ENCODE measurements at regions not wholly inside any gene's neighbourhood (a gene's known extent, or its start where the extent isn't known, plus 50 kb on each side); places are given as distances from the start of the nearest gene placed in this dataset.

GRCh38 chr18:78659748-78660147 is 319.9 kb upstream of the SALL3 start:
- no peak overlapping the region for H3K9ac ChIP-seq (ENCODE audit: low read length)
- H3K4me3 ChIP-seq (ENCODE audit: low read length) = no peak overlapping the region
- no peaks in the 10 kb centered on the region for H3K4me1 ChIP-seq (ENCODE audit: low read length)
- no peaks in the 10 kb centered on the region for H3K79me2 ChIP-seq (ENCODE audit: low read length)
- no peaks in the 10 kb centered on the region for H4K20me1 ChIP-seq (ENCODE audit: insufficient read depth, low read length)
- no peak overlapping the region for H3K4me2 ChIP-seq (ENCODE audit: low read length)
- H3K36me3 ChIP-seq (replicated peaks; ENCODE audit: low read depth, low read length) = no peaks in the 10 kb centered on the region
- H3K9me3 ChIP-seq (ENCODE audit: insufficient read depth, low read length) = no peaks in the 10 kb centered on the region
- no peak overlapping the region for H2AFZ ChIP-seq (ENCODE audit: low read depth, low read length)
- TF ChIP-seq, protein P1, sequence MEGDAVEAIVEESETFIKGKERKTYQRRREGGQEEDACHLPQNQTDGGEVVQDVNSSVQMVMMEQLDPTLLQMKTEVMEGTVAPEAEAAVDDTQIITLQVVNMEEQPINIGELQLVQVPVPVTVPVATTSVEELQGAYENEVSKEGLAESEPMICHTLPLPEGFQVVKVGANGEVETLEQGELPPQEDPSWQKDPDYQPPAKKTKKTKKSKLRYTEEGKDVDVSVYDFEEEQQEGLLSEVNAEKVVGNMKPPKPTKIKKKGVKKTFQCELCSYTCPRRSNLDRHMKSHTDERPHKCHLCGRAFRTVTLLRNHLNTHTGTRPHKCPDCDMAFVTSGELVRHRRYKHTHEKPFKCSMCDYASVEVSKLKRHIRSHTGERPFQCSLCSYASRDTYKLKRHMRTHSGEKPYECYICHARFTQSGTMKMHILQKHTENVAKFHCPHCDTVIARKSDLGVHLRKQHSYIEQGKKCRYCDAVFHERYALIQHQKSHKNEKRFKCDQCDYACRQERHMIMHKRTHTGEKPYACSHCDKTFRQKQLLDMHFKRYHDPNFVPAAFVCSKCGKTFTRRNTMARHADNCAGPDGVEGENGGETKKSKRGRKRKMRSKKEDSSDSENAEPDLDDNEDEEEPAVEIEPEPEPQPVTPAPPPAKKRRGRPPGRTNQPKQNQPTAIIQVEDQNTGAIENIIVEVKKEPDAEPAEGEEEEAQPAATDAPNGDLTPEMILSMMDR (IDR thresholded peaks at IDR 0.05; ENCODE audit: low read depth, low read length) = peak; percentile 48
- no peak for TF ChIP-seq EZH2phosphoT487 (IDR thresholded peaks at IDR 0.05; ENCODE audit: low read depth)
- H3K27ac ChIP-seq (ENCODE audit: low read length) = no peak overlapping the region
- no peaks in the 10 kb centered on the region for H3K27me3 ChIP-seq (ENCODE audit: low read depth, low read length)

DNA sequence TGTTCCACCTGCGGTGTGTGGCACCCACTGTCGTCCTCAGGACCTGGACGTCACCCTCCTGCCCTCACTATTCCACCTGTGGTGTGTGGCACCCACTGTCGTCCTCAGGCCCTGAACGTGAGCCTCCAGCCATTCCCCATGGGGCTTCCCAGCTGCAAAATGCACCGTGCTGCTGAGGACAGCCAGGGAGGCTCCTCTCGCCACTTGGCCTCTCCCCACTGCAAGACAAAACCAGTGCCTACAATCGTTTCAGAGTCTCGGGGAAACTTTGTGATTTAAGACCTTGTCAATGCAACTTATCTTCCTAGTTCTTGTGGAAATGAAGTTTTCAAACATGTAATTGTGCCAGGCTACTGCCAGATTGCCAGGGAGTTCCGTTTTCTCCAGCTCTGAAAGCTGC is 319.3 kb upstream of the SALL3 start:
- Histone ChIP-seq H3K4me2 (ENCODE audit: low read length) (no peak overlapping the region), H3K79me2 (ENCODE audit: low read length) (no peaks in the 10 kb centered on the region), H4K20me1 (ENCODE audit: insufficient read depth, low read length) (no peaks in the 10 kb centered on the region), H3K9me3 (ENCODE audit: insufficient read depth, low read length) (no peaks in the 10 kb centered on the region), H3K27me3 (ENCODE audit: low read depth, low read length) (no peaks in the 10 kb centered on the region), H3K27ac (ENCODE audit: low read length) (no peak overlapping the region), H3K9ac (ENCODE audit: low read length) (no peak overlapping the region), H3K4me3 (ENCODE audit: low read length) (no peak overlapping the region), H3K36me3 (replicated peaks; ENCODE audit: low read depth, low read length) (no peaks in the 10 kb centered on the region), H2AFZ (ENCODE audit: low read depth, low read length) (no peak overlapping the region), H3K4me1 (ENCODE audit: low read length) (no peaks in the 10 kb centered on the region)
- TF ChIP-seq EZH2phosphoT487 (IDR thresholded peaks at IDR 0.05; ENCODE audit: low read depth) = no peak
- TF ChIP-seq, protein P1 (IDR thresholded peaks at IDR 0.05; ENCODE audit: low read depth, low read length) = no peak

DNA sequence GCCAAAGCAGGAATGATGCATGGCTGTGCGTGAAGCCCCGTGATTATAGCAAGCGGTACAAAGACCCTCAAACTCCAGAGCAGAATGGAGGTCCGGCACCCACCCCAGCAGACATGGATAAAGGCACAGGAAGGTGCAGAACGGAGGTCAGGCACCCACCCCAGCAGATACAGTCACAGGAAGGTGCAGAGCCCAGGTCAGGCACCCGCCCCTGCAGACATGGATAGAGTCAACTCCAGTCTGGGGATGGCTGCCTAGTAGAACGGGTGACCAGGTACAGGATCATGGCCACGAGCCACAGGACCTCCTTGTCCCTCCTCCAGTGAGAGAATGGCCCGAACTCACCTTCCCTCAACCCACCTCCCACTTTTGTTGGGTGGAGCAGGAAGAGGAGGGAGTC is 318.3 kb upstream of the SALL3 start:
- Histone ChIP-seq H3K9me3 (ENCODE audit: insufficient read depth, low read length) (no peaks in the 10 kb centered on the region), H3K4me1 (ENCODE audit: low read length) (no peaks in the 10 kb centered on the region), H4K20me1 (ENCODE audit: insufficient read depth, low read length) (no peaks in the 10 kb centered on the region), H3K79me2 (ENCODE audit: low read length) (no peaks in the 10 kb centered on the region), H3K36me3 (replicated peaks; ENCODE audit: low read depth, low read length) (no peaks in the 10 kb centered on the region), H3K27ac (ENCODE audit: low read length) (no peak overlapping the region), H3K9ac (ENCODE audit: low read length) (no peak overlapping the region), H3K4me3 (ENCODE audit: low read length) (no peak overlapping the region), H2AFZ (ENCODE audit: low read depth, low read length) (no peak overlapping the region), H3K27me3 (ENCODE audit: low read depth, low read length) (no peaks in the 10 kb centered on the region), H3K4me2 (ENCODE audit: low read length) (no peak overlapping the region)
- TF ChIP-seq, protein P1 (IDR thresholded peaks at IDR 0.05; ENCODE audit: low read depth, low read length) = no peak
- no peak for TF ChIP-seq EZH2phosphoT487 (IDR thresholded peaks at IDR 0.05; ENCODE audit: low read depth)

DNA sequence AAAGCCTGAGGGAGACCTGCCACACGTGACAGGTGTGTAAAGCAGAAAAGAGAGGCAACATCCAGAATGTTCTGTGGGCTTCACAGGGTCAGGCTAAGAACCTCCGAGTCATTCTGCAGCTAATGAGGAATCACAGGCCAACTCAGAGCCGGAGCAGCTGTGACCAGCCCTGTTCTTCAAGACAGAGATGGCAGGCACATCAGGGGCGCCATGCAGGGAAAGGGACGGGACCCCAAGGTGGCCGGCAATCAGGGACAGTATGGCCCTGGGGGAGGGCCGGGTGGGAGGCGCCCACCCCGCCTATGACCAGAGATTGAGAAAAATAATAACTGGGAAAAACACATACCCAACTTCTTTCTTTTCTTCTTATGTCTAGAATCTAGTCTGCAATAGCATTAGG is 316.7 kb upstream of the SALL3 start:
- Histone ChIP-seq H2AFZ (ENCODE audit: low read depth, low read length) (no peak overlapping the region), H3K27ac (ENCODE audit: low read length) (no peak overlapping the region), H3K4me2 (ENCODE audit: low read length) (no peak overlapping the region), H4K20me1 (ENCODE audit: insufficient read depth, low read length) (no peaks in the 10 kb centered on the region), H3K4me1 (ENCODE audit: low read length) (no peaks in the 10 kb centered on the region), H3K9ac (ENCODE audit: low read length) (no peak overlapping the region), H3K79me2 (ENCODE audit: low read length) (no peaks in the 10 kb centered on the region), H3K27me3 (ENCODE audit: low read depth, low read length) (no peaks in the 10 kb centered on the region), H3K4me3 (ENCODE audit: low read length) (no peak overlapping the region), H3K9me3 (ENCODE audit: insufficient read depth, low read length) (no peaks in the 10 kb centered on the region), H3K36me3 (replicated peaks; ENCODE audit: low read depth, low read length) (no peaks in the 10 kb centered on the region)
- TF ChIP-seq EZH2phosphoT487 (IDR thresholded peaks at IDR 0.05; ENCODE audit: low read depth) = no peak
- TF ChIP-seq, protein P1 (IDR thresholded peaks at IDR 0.05; ENCODE audit: low read depth, low read length) = no peak
